ENCODE measurements at regions not wholly inside any gene's neighbourhood (a gene's known extent, or its start where the extent isn't known, plus 50 kb on each side); places are given as distances from the start of the nearest gene placed in this dataset.

GRCh38 chr3:63076357-63076756 lies 201.1 kb upstream of the CADPS start (continued):
- TF ChIP-seq, protein P1, sequence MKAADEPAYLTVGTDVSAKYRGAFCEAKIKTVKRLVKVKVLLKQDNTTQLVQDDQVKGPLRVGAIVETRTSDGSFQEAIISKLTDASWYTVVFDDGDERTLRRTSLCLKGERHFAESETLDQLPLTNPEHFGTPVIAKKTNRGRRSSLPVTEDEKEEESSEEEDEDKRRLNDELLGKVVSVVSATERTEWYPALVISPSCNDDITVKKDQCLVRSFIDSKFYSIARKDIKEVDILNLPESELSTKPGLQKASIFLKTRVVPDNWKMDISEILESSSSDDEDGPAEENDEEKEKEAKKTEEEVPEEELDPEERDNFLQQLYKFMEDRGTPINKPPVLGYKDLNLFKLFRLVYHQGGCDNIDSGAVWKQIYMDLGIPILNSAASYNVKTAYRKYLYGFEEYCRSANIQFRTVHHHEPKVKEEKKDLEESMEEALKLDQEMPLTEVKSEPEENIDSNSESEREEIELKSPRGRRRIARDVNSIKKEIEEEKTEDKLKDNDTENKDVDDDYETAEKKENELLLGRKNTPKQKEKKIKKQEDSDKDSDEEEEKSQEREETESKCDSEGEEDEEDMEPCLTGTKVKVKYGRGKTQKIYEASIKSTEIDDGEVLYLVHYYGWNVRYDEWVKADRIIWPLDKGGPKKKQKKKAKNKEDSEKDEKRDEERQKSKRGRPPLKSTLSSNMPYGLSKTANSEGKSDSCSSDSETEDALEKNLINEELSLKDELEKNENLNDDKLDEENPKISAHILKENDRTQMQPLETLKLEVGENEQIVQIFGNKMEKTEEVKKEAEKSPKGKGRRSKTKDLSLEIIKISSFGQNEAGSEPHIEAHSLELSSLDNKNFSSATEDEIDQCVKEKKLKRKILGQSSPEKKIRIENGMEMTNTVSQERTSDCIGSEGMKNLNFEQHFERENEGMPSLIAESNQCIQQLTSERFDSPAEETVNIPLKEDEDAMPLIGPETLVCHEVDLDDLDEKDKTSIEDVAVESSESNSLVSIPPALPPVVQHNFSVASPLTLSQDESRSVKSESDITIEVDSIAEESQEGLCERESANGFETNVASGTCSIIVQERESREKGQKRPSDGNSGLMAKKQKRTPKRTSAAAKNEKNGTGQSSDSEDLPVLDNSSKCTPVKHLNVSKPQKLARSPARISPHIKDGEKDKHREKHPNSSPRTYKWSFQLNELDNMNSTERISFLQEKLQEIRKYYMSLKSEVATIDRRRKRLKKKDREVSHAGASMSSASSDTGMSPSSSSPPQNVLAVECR (CRISPR knock-in tag; IDR thresholded peaks at IDR 0.05; ENCODE audit: borderline replicate concordance): no peak
- TF ChIP-seq ZNF737 (CRISPR knock-in tag; IDR thresholded peaks at IDR 0.05; ENCODE audit: borderline replicate concordance): no peak
- no peak for TF ChIP-seq SP2 (CRISPR knock-in tag; IDR thresholded peaks at IDR 0.05)
- no peak for TF ChIP-seq ZKSCAN8 (CRISPR knock-in tag; IDR thresholded peaks at IDR 0.05; ENCODE audit: borderline replicate concordance)
- TF ChIP-seq, protein P2, sequence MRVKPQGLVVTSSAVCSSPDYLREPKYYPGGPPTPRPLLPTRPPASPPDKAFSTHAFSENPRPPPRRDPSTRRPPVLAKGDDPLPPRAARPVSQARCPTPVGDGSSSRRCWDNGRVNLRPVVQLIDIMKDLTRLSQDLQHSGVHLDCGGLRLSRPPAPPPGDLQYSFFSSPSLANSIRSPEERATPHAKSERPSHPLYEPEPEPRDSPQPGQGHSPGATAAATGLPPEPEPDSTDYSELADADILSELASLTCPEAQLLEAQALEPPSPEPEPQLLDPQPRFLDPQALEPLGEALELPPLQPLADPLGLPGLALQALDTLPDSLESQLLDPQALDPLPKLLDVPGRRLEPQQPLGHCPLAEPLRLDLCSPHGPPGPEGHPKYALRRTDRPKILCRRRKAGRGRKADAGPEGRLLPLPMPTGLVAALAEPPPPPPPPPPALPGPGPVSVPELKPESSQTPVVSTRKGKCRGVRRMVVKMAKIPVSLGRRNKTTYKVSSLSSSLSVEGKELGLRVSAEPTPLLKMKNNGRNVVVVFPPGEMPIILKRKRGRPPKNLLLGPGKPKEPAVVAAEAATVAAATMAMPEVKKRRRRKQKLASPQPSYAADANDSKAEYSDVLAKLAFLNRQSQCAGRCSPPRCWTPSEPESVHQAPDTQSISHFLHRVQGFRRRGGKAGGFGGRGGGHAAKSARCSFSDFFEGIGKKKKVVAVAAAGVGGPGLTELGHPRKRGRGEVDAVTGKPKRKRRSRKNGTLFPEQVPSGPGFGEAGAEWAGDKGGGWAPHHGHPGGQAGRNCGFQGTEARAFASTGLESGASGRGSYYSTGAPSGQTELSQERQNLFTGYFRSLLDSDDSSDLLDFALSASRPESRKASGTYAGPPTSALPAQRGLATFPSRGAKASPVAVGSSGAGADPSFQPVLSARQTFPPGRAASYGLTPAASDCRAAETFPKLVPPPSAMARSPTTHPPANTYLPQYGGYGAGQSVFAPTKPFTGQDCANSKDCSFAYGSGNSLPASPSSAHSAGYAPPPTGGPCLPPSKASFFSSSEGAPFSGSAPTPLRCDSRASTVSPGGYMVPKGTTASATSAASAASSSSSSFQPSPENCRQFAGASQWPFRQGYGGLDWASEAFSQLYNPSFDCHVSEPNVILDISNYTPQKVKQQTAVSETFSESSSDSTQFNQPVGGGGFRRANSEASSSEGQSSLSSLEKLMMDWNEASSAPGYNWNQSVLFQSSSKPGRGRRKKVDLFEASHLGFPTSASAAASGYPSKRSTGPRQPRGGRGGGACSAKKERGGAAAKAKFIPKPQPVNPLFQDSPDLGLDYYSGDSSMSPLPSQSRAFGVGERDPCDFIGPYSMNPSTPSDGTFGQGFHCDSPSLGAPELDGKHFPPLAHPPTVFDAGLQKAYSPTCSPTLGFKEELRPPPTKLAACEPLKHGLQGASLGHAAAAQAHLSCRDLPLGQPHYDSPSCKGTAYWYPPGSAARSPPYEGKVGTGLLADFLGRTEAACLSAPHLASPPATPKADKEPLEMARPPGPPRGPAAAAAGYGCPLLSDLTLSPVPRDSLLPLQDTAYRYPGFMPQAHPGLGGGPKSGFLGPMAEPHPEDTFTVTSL (CRISPR knock-in tag; IDR thresholded peaks at IDR 0.05; ENCODE audit: borderline replicate concordance): peak; percentile 49; the same call in 1 of the 2 replicates
- no peak for TF ChIP-seq ZNF430 (CRISPR knock-in tag; IDR thresholded peaks at IDR 0.05)
- TF ChIP-seq ZNF879 (CRISPR knock-in tag; IDR thresholded peaks at IDR 0.05): no peak
- no peak for TF ChIP-seq ZNF607 (CRISPR knock-in tag; IDR thresholded peaks at IDR 0.05; ENCODE audit: borderline replicate concordance)
- no peak for TF ChIP-seq HIVEP1 (CRISPR knock-in tag; IDR thresholded peaks at IDR 0.05)
- TF ChIP-seq NFKB2 (CRISPR knock-in tag; IDR thresholded peaks at IDR 0.05; ENCODE audit: borderline replicate concordance): no peak
- TF ChIP-seq ZBTB34 (CRISPR knock-in tag; IDR thresholded peaks at IDR 0.05): no peak
- TF ChIP-seq KDM5A (IDR thresholded peaks at IDR 0.05; ENCODE audit: borderline replicate concordance, low read length): no peak
- no peak for TF ChIP-seq MAF1 (CRISPR knock-in tag; IDR thresholded peaks at IDR 0.05; ENCODE audit: borderline replicate concordance)
- TF ChIP-seq ZNF282 (IDR thresholded peaks at IDR 0.05; ENCODE audit: partially characterized antibody): no peak
- TF ChIP-seq CSRNP2 (CRISPR knock-in tag; conservative IDR thresholded peaks at IDR 0.05; ENCODE audit: low read depth): no peak
- no peak for TF ChIP-seq ARNT (IDR thresholded peaks at IDR 0.05)
- no peak for TF ChIP-seq SOX13 (IDR thresholded peaks at IDR 0.05)
- TF ChIP-seq SOX13 (CRISPR knock-in tag; conservative IDR thresholded peaks at IDR 0.05 in 1 of 2, IDR thresholded peaks at IDR 0.05 in 1 of 2): peak in 1 of 2 experiments; percentile 28; a peak in 1 of 4 replicates
